WTC11 (cell line): ENCODE measurements at regions not wholly inside any gene's neighbourhood (a gene's known extent, or its start where the extent isn't known, plus 50 kb on each side); places are given as distances from the start of the nearest gene placed in this dataset.

Experiments used
- ATAC-seq: fragments of 200-7000 bp; cut with Tn5 transposase; 2 replicates; pipeline ENCODE4 v1.10.0; 2021; ENCODE audit warnings: mild to moderate bottlenecking, moderate library complexity
- CTCF ChIA-PET: fragments of 300-600 bp; sonication (Branson Sonifier 250); formaldehyde crosslinking; loops from one replicate; lab custom pipeline; 2021; ENCODE audit warnings: antibody characterized with exemption; lab: Charles Lee
- POLR2A ChIA-PET: fragments of 350-600 bp; sonication (Branson Sonifier 250); formaldehyde crosslinking; loops from one replicate; lab custom pipeline; 2021; ENCODE audit warnings: antibody characterized with exemption; lab: Charles Lee
- DNase-seq: peaks from one replicate; pipeline ENCODE4 v3.0.0; 2021; ENCODE audit warnings: low spot score
- H3K27ac Mint-ChIP-seq: 2 replicates; pipeline ENCODE4 v1.8.0; 2021; ENCODE audit warnings: mixed read lengths
- H3K27me3 Mint-ChIP-seq: 2 replicates; pipeline ENCODE4 v1.8.0; 2021; ENCODE audit warnings: low read depth, mild to moderate bottlenecking, moderate library complexity, mixed read lengths
- H3K36me3 Mint-ChIP-seq: 2 replicates; pipeline ENCODE4 v1.8.0; 2021; ENCODE audit warnings: mixed read lengths
- H3K4me1 Mint-ChIP-seq: 2 replicates; pipeline ENCODE4 v1.8.0; 2022; ENCODE audit warnings: mixed read lengths
- H3K4me3 Mint-ChIP-seq: 2 replicates; pipeline ENCODE4 v1.8.0; 2021; ENCODE audit warnings: mild to moderate bottlenecking, moderate library complexity, mixed read lengths
- H3K9me3 Mint-ChIP-seq: 2 replicates; pipeline ENCODE4 v1.8.0; 2021; ENCODE audit warnings: mixed read lengths
- CREB1 ChIP-seq: sonication (generic); formaldehyde crosslinking; IDR thresholded peaks from 2 replicates; pipeline ENCODE4 v1.8.0; 2023; ENCODE audit warnings: mild to moderate bottlenecking, missing genetic modification reagents
- CTCF ChIP-seq: fragments of 200-600 bp; IDR thresholded peaks from 2 replicates; pipeline ENCODE4 v1.8.0; 2022; ENCODE audit warnings: antibody characterized with exemption
- ESRRA ChIP-seq: sonication (generic); formaldehyde crosslinking; IDR thresholded peaks from 2 replicates; pipeline ENCODE4 v1.8.1; 2022; ENCODE audit warnings: mild to moderate bottlenecking, missing genetic modification reagents, borderline replicate concordance
- ETV6 ChIP-seq: sonication (generic); formaldehyde crosslinking; IDR thresholded peaks from 2 replicates; pipeline ENCODE4 v1.8.1; 2022; ENCODE audit warnings: mild to moderate bottlenecking, missing genetic modification reagents
- JUN ChIP-seq: sonication (generic); formaldehyde crosslinking; IDR thresholded peaks from 2 replicates; pipeline ENCODE4 v1.8.0; 2023; ENCODE audit warnings: mild to moderate bottlenecking, missing genetic modification reagents
- MYBL2 ChIP-seq: sonication (generic); formaldehyde crosslinking; IDR thresholded peaks from 2 replicates; pipeline ENCODE4 v1.8.1; 2023; ENCODE audit warnings: mild to moderate bottlenecking, moderate library complexity, missing genetic modification reagents
- NFYB ChIP-seq: sonication (generic); formaldehyde crosslinking; conservative IDR thresholded peaks from 2 replicates; pipeline ENCODE4 v1.8.0; 2022; ENCODE audit warnings: low read depth, missing genetic modification reagents
- SP1 ChIP-seq: sonication (generic); formaldehyde crosslinking; conservative IDR thresholded peaks from 2 replicates; pipeline ENCODE4 v1.8.1; 2022; ENCODE audit warnings: missing genetic modification reagents
- TCF7 ChIP-seq: sonication (generic); formaldehyde crosslinking; IDR thresholded peaks from 2 replicates; pipeline ENCODE4 v1.8.0; 2022; ENCODE audit warnings: mild to moderate bottlenecking, low read depth, missing genetic modification reagents, moderate library complexity
- USF2 ChIP-seq: sonication (generic); formaldehyde crosslinking; IDR thresholded peaks from 2 replicates; pipeline ENCODE4 v1.8.1; 2023; ENCODE audit warnings: mild to moderate bottlenecking, missing genetic modification reagents, moderate library complexity
- ZNF317 ChIP-seq: sonication (generic); formaldehyde crosslinking; IDR thresholded peaks from 2 replicates; pipeline ENCODE4 v1.8.1; 2023; ENCODE audit warnings: low read depth, mild to moderate bottlenecking, moderate library complexity, missing genetic modification reagents, borderline replicate concordance
- ZNF423 ChIP-seq: fragments of 250-450 bp; sonication (Bioruptor Pico); IDR thresholded peaks from 2 replicates; pipeline ENCODE4 v2.1.2; 2022; ENCODE audit warnings: mild to moderate bottlenecking, moderate library complexity
- ZNF671 ChIP-seq: fragments of 250-450 bp; sonication (Bioruptor Pico); IDR thresholded peaks from 2 replicates; pipeline ENCODE4 v1.8.0; 2021; ENCODE audit warnings: mild to moderate bottlenecking
- TF ChIP-seq, protein P1 (sequence below): fragments of 250-450 bp; sonication (Bioruptor Pico); IDR thresholded peaks from 2 replicates; pipeline ENCODE4 v1.9.0; 2021; ENCODE audit warnings: moderate library complexity, mild to moderate bottlenecking, inconsistent platforms, borderline replicate concordance
- TF ChIP-seq, protein P2 (sequence below): sonication (generic); formaldehyde crosslinking; IDR thresholded peaks from 2 replicates; pipeline ENCODE4 v1.8.0; 2022; ENCODE audit warnings: mild to moderate bottlenecking, missing genetic modification reagents
- TF ChIP-seq, protein P3 (sequence below): sonication (generic); formaldehyde crosslinking; IDR thresholded peaks from 2 replicates; pipeline ENCODE4 v1.8.1; 2023; ENCODE audit warnings: mild to moderate bottlenecking, moderate library complexity, missing genetic modification reagents

GRCh38 chrX:131955099-131955777, 67.9 kb upstream of the STK26 start:
- H3K4me1 Mint-ChIP-seq: peaks cover 8% of the 10 kb centered on the region
- peaks cover 7% of the 10 kb centered on the region; the same call in 1 of the 2 replicates for H3K27me3 Mint-ChIP-seq
- no peaks in the 10 kb centered on the region for H3K36me3 Mint-ChIP-seq
- no peak for TF ChIP-seq CTCF
- CTCF ChIA-PET: no interaction called here
- ATAC-seq (no peak), DNase-seq (no peak)
- POLR2A ChIA-PET: no interaction called here
- H3K27ac Mint-ChIP-seq: no peak overlapping the region
- peaks cover 2% of the 10 kb centered on the region; the same call in 1 of the 2 replicates for H3K9me3 Mint-ChIP-seq
- H3K4me3 Mint-ChIP-seq: no peak overlapping the region

- Mint-ChIP-seq H3K27ac (no peak overlapping the region), H3K36me3 (no peaks in the 10 kb centered on the region), H3K4me1 (peaks cover 8% of the 10 kb centered on the region), H3K27me3 (peaks cover 12% of the 10 kb centered on the region), H3K9me3 (no peaks in the 10 kb centered on the region), H3K4me3 (no peak overlapping the region)
- no peak for DNase-seq
- ChIA-PET POLR2A (no interaction called here), CTCF (no interaction called here)
- ATAC-seq: no peak
- TF ChIP-seq JUN (CRISPR knock-in tag) (no peak), ZNF423 (CRISPR knock-in tag) (no peak), CREB1 (CRISPR knock-in tag) (no peak)
These were observed 64.4 kb upstream of the STK26 start for GRCh38 chrX:131958724-131959123.

- no peaks in the 10 kb centered on the region for H3K4me1 Mint-ChIP-seq
- ChIA-PET POLR2A (no interaction called here), CTCF (no interaction called here)
- TF ChIP-seq ETV6: no peak
- TF ChIP-seq, protein P1, sequence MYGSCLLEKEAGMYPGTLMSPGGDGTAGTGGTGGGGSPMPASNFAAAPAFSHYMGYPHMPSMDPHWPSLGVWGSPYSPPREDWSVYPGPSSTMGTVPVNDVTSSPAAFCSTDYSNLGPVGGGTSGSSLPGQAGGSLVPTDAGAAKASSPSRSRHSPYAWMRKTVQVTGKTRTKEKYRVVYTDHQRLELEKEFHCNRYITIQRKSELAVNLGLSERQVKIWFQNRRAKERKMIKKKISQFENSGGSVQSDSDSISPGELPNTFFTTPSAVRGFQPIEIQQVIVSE: no peak
- TF ChIP-seq, protein P2, sequence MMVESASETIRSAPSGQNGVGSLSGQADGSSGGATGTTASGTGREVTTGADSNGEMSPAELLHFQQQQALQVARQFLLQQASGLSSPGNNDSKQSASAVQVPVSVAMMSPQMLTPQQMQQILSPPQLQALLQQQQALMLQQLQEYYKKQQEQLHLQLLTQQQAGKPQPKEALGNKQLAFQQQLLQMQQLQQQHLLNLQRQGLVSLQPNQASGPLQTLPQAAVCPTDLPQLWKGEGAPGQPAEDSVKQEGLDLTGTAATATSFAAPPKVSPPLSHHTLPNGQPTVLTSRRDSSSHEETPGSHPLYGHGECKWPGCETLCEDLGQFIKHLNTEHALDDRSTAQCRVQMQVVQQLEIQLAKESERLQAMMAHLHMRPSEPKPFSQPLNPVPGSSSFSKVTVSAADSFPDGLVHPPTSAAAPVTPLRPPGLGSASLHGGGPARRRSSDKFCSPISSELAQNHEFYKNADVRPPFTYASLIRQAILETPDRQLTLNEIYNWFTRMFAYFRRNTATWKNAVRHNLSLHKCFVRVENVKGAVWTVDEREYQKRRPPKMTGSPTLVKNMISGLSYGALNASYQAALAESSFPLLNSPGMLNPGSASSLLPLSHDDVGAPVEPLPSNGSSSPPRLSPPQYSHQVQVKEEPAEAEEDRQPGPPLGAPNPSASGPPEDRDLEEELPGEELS (CRISPR knock-in tag): no peak
- TF ChIP-seq ZNF317: no peak
- TF ChIP-seq ZNF423 (CRISPR knock-in tag): no peak
- no peak for TF ChIP-seq TCF7 (CRISPR knock-in tag)
- TF ChIP-seq MYBL2 (CRISPR knock-in tag): no peak
- TF ChIP-seq, protein P3, sequence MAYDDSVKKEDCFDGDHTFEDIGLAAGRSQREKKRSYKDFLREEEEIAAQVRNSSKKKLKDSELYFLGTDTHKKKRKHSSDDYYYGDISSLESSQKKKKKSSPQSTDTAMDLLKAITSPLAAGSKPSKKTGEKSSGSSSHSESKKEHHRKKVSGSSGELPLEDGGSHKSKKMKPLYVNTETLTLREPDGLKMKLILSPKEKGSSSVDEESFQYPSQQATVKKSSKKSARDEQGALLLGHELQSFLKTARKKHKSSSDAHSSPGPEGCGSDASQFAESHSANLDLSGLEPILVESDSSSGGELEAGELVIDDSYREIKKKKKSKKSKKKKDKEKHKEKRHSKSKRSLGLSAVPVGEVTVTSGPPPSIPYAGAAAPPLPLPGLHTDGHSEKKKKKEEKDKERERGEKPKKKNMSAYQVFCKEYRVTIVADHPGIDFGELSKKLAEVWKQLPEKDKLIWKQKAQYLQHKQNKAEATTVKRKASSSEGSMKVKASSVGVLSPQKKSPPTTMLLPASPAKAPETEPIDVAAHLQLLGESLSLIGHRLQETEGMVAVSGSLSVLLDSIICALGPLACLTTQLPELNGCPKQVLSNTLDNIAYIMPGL (CRISPR knock-in tag): no peak
- no peak for TF ChIP-seq USF2 (CRISPR knock-in tag)
- TF ChIP-seq NFYB (CRISPR knock-in tag): no peak
- TF ChIP-seq ESRRA (CRISPR knock-in tag): no peak
- no peak for TF ChIP-seq ZNF671
- TF ChIP-seq SP1: no peak
- TF ChIP-seq, all 79 proteins: peak for 0
- Mint-ChIP-seq H3K4me3 (no peak overlapping the region), H3K27ac (no peak overlapping the region), H3K9me3 (no peaks in the 10 kb centered on the region), H3K36me3 (no peaks in the 10 kb centered on the region), H3K27me3 (peaks cover 5% of the 10 kb centered on the region)
- DNase-seq (no peak), ATAC-seq (no peak)
These were observed 52.8 kb upstream of the STK26 start for GRCh38 chrX:131970347-131970746.
